Mesothelial cell of epicardium (in vitro differentiated cells): ENCODE measurements at regions not wholly inside any gene's neighbourhood (a gene's known extent, or its start where the extent isn't known, plus 50 kb on each side); places are given as distances from the start of the nearest gene placed in this dataset.

Source experiments
- DNase-seq, 2 experiments: peaks; one replicate each; pipeline ENCODE4 v3.0.0; 2021; ENCODE audit warnings: low spot score in 2 of 2; ENCODE audit not compliant: unreplicated experiment in 2 of 2
- H3K27ac Mint-ChIP-seq: 2 replicates; pipeline ENCODE4 v1.8.0; 2021; ENCODE audit warnings: mixed read lengths
- H3K27me3 Mint-ChIP-seq: 2 replicates; pipeline ENCODE4 v1.8.0; 2021; ENCODE audit warnings: low read depth, mixed read lengths
- H3K36me3 Mint-ChIP-seq: 2 replicates; pipeline ENCODE4 v1.8.0; 2021; ENCODE audit warnings: mixed read lengths
- H3K4me1 Mint-ChIP-seq: 2 replicates; pipeline ENCODE4 v1.8.0; 2021; ENCODE audit warnings: mixed read lengths
- H3K4me3 Mint-ChIP-seq: 2 replicates; pipeline ENCODE4 v1.8.0; 2021; ENCODE audit warnings: mild to moderate bottlenecking, moderate library complexity, mixed read lengths
- H3K9me3 Mint-ChIP-seq: 2 replicates; pipeline ENCODE4 v1.8.0; 2021; ENCODE audit warnings: mixed read lengths
- TF ChIP-seq, protein P1 (sequence below): fragments of 200-600 bp; sonication (generic); IDR thresholded peaks from one replicate; pipeline ENCODE4 v1.5.0; 2021; ENCODE audit warnings: antibody characterized with exemption; ENCODE audit not compliant: unreplicated experiment

DNA sequence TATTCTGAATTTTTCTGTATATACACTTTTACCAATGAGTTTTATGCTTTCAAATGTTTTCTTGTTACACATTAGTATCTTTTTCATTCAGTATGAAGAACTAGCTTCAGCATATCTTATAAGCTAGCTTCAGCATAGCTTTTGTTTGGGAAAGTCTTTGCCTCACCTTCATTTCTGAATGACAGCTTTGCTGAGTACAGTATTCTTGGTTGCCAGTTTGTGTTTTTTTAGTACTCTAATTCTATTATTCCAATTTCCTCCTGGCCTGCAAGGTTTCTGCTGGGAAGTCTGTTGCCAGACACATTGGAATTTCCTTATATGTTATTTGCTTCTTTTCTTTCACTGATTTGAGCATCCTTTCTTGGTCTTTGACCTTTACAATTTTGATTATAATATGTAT lies 278.8 kb downstream of the SPATA18 start:
- no peaks in the 10 kb centered on the region for H3K27me3 Mint-ChIP-seq
- peaks cover 59% of the 10 kb centered on the region for H3K9me3 Mint-ChIP-seq
- TF ChIP-seq, protein P1, sequence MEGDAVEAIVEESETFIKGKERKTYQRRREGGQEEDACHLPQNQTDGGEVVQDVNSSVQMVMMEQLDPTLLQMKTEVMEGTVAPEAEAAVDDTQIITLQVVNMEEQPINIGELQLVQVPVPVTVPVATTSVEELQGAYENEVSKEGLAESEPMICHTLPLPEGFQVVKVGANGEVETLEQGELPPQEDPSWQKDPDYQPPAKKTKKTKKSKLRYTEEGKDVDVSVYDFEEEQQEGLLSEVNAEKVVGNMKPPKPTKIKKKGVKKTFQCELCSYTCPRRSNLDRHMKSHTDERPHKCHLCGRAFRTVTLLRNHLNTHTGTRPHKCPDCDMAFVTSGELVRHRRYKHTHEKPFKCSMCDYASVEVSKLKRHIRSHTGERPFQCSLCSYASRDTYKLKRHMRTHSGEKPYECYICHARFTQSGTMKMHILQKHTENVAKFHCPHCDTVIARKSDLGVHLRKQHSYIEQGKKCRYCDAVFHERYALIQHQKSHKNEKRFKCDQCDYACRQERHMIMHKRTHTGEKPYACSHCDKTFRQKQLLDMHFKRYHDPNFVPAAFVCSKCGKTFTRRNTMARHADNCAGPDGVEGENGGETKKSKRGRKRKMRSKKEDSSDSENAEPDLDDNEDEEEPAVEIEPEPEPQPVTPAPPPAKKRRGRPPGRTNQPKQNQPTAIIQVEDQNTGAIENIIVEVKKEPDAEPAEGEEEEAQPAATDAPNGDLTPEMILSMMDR: no peak
- peaks cover 6% of the 10 kb centered on the region for H3K36me3 Mint-ChIP-seq
- no peak overlapping the region for H3K4me3 Mint-ChIP-seq
- H3K4me1 Mint-ChIP-seq: no peaks in the 10 kb centered on the region
- H3K27ac Mint-ChIP-seq: no peak overlapping the region
- DNase-seq: no peak

DNA sequence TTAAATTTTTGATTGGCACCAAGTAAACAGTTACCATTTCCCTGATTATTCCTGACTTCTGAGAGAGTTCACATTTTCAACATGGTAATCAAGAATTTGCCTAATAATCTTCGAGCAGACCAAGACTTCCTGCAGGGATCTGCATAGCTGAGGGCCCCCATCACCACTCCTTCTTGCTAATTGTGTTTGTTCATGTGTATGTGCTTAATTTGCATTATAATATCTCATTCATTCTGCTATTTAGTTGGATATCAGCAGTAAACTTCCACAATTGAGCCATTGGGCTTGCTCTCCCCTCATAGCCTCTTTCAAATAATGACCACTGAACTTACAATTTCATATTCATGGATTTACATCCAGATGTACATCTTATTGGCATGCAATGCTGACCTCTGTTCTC lies 292.5 kb downstream of the SPATA18 start:
- TF ChIP-seq, protein P1: no peak
- H3K27me3 Mint-ChIP-seq: no peaks in the 10 kb centered on the region
- H3K4me1 Mint-ChIP-seq: no peaks in the 10 kb centered on the region
- DNase-seq: no peak
- H3K4me3 Mint-ChIP-seq: no peak overlapping the region
- H3K9me3 Mint-ChIP-seq: peaks cover 15% of the 10 kb centered on the region
- H3K36me3 Mint-ChIP-seq: no peaks in the 10 kb centered on the region
- no peak overlapping the region for H3K27ac Mint-ChIP-seq

DNA sequence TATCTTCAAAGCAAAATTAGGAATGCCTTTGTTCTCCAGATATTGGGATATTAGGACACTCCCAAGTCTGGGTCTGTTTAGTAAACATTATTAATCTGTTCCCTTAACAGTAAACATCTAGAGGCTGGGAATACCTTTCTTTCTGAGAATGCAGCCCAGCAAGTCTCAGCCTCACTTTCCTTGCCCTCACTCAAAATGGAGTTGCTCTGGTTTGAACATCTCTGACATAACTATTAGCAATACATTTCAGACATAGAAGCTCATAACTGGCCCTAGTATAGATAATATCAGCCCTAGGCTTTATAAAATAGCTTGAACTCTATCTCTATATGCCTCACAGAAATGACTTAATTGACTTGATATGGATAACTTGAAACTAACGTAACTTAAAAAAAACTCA lies 299.8 kb downstream of the SPATA18 start:
- TF ChIP-seq, protein P1: no peak
- Mint-ChIP-seq H3K36me3 (no peaks in the 10 kb centered on the region), H3K9me3 (peaks cover 8% of the 10 kb centered on the region), H3K4me3 (no peak overlapping the region), H3K27me3 (no peaks in the 10 kb centered on the region), H3K27ac (no peak overlapping the region), H3K4me1 (peaks cover 2% of the 10 kb centered on the region)
- no peak for DNase-seq

DNA sequence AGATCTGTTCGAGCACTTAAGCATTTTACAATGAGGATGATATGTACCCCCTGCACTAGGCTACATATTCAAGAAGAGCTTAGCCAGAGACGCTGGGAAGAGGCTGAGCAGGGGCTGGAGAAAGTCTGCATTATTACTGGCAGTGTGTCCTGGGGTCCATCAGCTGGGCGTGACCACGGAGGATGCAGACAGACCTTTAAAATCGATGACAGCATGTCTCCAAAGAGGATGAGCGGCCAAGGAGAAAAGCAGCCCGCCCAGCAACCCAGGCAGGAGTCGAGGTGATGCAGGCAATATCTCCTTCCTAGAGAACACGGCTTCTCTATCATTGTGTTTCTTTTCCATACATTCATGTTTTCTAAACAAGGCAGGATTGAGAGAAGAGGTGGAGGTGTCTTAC lies 300.7 kb downstream of the USP46 start:
- DNase-seq: no peak
- Mint-ChIP-seq H3K27me3 (no peaks in the 10 kb centered on the region), H3K27ac (no peak overlapping the region), H3K4me3 (no peak overlapping the region), H3K4me1 (no peaks in the 10 kb centered on the region), H3K9me3 (no peaks in the 10 kb centered on the region), H3K36me3 (no peaks in the 10 kb centered on the region)
- TF ChIP-seq, protein P1: no peak

DNA sequence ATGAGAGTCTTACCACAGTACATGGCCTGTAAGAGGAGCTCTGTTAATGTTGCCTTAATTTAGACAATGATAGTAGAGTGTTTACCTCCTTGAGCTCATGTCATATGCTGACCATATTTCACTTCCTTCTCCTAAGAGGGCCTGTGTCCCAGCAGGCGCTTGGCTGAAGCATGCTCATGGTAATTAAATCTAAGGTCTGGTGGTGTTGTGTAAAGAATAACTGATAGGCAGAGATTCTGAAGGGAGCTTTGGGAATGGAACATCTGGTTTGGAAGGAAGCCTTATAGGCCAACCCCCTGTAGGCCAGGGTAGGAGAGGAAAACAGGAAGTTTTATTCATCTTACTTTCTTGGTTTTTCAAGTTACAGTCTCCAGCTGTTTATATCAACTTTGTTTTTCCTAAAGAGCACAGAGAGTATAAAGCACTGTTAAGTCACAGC lies 300.2 kb downstream of the USP46 start:
- H3K36me3 Mint-ChIP-seq: no peaks in the 10 kb centered on the region
- no peaks in the 10 kb centered on the region for H3K27me3 Mint-ChIP-seq
- no peaks in the 10 kb centered on the region for H3K9me3 Mint-ChIP-seq
- no peak overlapping the region for H3K4me3 Mint-ChIP-seq
- no peak overlapping the region for H3K27ac Mint-ChIP-seq
- no peaks in the 10 kb centered on the region for H3K4me1 Mint-ChIP-seq
- DNase-seq: no peak
- TF ChIP-seq, protein P1: no peak

DNA sequence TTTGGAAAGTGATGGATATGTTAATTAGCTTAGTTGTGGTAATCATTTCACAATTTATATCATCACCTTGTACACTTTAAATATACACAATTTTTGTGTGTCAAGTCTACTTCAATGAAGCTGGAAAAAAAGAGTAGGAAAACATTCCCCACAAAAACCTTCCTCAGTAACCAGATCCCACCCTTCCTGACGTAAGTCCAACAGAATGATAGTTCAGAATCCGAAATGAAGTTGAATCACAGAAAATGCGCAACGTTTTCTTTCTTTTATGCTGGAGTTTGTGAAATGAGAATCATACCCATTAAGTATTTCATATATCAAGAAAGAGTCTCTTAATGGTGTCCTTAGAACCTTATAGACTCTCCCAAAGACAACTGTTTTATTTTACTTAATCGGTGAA lies 292.9 kb downstream of the USP46 start:
- no peak overlapping the region for H3K27ac Mint-ChIP-seq
- TF ChIP-seq, protein P1: no peak
- peaks cover 19% of the 10 kb centered on the region for H3K4me1 Mint-ChIP-seq
- no peaks in the 10 kb centered on the region for H3K36me3 Mint-ChIP-seq
- no peak overlapping the region for H3K4me3 Mint-ChIP-seq
- H3K9me3 Mint-ChIP-seq: no peaks in the 10 kb centered on the region
- DNase-seq: no peak
- H3K27me3 Mint-ChIP-seq: no peaks in the 10 kb centered on the region
